ENCODE measurements at regions not wholly inside any gene's neighbourhood (a gene's known extent, or its start where the extent isn't known, plus 50 kb on each side); places are given as distances from the start of the nearest gene placed in this dataset.

GRCh38 chr11:104573441-104573990 is 324.7 kb downstream of the CASP12 start:
- FAIRE-seq (peak; percentile 17), DNase-seq (ENCODE audit: low read depth, low spot score) (peak; percentile 15)
- no peak overlapping the region for H3K4me3 ChIP-seq (ENCODE audit: control insufficient read depth in 2 of 3, extremely low read depth in 1 of 3, insufficient read depth in 2 of 3, low read depth in 1 of 3, low read length in 3 of 3)
- no peak overlapping the region for H2AFZ ChIP-seq (ENCODE audit: control insufficient read depth, low read length)
- dilution Hi-C loops (cut with MboI; ENCODE audit: extremely low pct_ligation_motif_present, low sequenced_read_pairs), result no loop called here
- H3K27me3 ChIP-seq (ENCODE audit: control insufficient read depth, extremely low read depth, insufficient read depth, low read length), result no peaks in the 10 kb centered on the region
- no peaks in the 10 kb centered on the region for H3K79me2 ChIP-seq (ENCODE audit: control insufficient read depth, insufficient read depth, low read length)
- TF ChIP-seq CTCF (optimal IDR thresholded peaks at IDR 0.05 in 1 of 3, IDR thresholded peaks at IDR 0.05 in 1 of 3, conservative IDR thresholded peaks at IDR 0.05 in 1 of 3; ENCODE audit: extremely low read depth in 1 of 3, insufficient read depth in 2 of 3, low read length in 3 of 3) (no peak), EZH2 (IDR thresholded peaks at IDR 0.05; ENCODE audit: low read length) (no peak)
- no peaks in the 10 kb centered on the region for H4K20me1 ChIP-seq (ENCODE audit: control insufficient read depth, extremely low read depth, insufficient read depth, low read length)
- no peaks in the 10 kb centered on the region for H3K36me3 ChIP-seq (ENCODE audit: control insufficient read depth in 2 of 2, extremely low read depth in 1 of 2, insufficient read depth in 2 of 2, low read length in 2 of 2)
- no peak overlapping the region for H3K4me2 ChIP-seq (ENCODE audit: control insufficient read depth, extremely low read depth, insufficient read depth, low read depth, low read length)
- H3K9me3 ChIP-seq (ENCODE audit: control insufficient read depth, low read depth, low read length), result no peaks in the 10 kb centered on the region
- H3K9ac ChIP-seq (ENCODE audit: control insufficient read depth, extremely low read depth, insufficient read depth, low read length), result no peak overlapping the region
- no peaks in the 10 kb centered on the region for H3K9me1 ChIP-seq (ENCODE audit: control insufficient read depth, extremely low read depth, insufficient read depth, low read length)
- H3K4me1 ChIP-seq (ENCODE audit: control insufficient read depth, extremely low read depth, insufficient read depth, low read length), result peaks cover 5% of the 10 kb centered on the region
- H3K27ac ChIP-seq (ENCODE audit: control insufficient read depth, insufficient read depth, low read length), result no peak overlapping the region

GRCh38 chr11:104572279-104572678 is 326.0 kb downstream of the CASP12 start:
- TF ChIP-seq CTCF (optimal IDR thresholded peaks at IDR 0.05 in 1 of 3, IDR thresholded peaks at IDR 0.05 in 1 of 3, conservative IDR thresholded peaks at IDR 0.05 in 1 of 3; ENCODE audit: extremely low read depth in 1 of 3, insufficient read depth in 2 of 3, low read length in 3 of 3), result no peak
- Histone ChIP-seq H3K4me3 (ENCODE audit: control insufficient read depth in 2 of 3, extremely low read depth in 1 of 3, insufficient read depth in 2 of 3, low read depth in 1 of 3, low read length in 3 of 3) (no peak overlapping the region), H4K20me1 (ENCODE audit: control insufficient read depth, extremely low read depth, insufficient read depth, low read length) (no peaks in the 10 kb centered on the region), H3K4me1 (ENCODE audit: control insufficient read depth, extremely low read depth, insufficient read depth, low read length) (peaks cover 5% of the 10 kb centered on the region), H2AFZ (ENCODE audit: control insufficient read depth, low read length) (no peak overlapping the region), H3K9ac (ENCODE audit: control insufficient read depth, extremely low read depth, insufficient read depth, low read length) (no peak overlapping the region), H3K4me2 (ENCODE audit: control insufficient read depth, extremely low read depth, insufficient read depth, low read depth, low read length) (no peak overlapping the region), H3K27me3 (ENCODE audit: control insufficient read depth, extremely low read depth, insufficient read depth, low read length) (no peaks in the 10 kb centered on the region), H3K9me3 (ENCODE audit: control insufficient read depth, low read depth, low read length) (no peaks in the 10 kb centered on the region), H3K27ac (ENCODE audit: control insufficient read depth, insufficient read depth, low read length) (no peak overlapping the region), H3K36me3 (ENCODE audit: control insufficient read depth in 2 of 2, extremely low read depth in 1 of 2, insufficient read depth in 2 of 2, low read length in 2 of 2) (no peaks in the 10 kb centered on the region), H3K79me2 (ENCODE audit: control insufficient read depth, insufficient read depth, low read length) (no peaks in the 10 kb centered on the region), H3K9me1 (ENCODE audit: control insufficient read depth, extremely low read depth, insufficient read depth, low read length) (no peaks in the 10 kb centered on the region)
- FAIRE-seq (no peak), DNase-seq (ENCODE audit: low read depth, low spot score) (no peak)
- dilution Hi-C loops (cut with MboI; ENCODE audit: extremely low pct_ligation_motif_present, low sequenced_read_pairs), result no loop called here
